ENCODE measurements at regions not wholly inside any gene's neighbourhood (a gene's known extent, or its start where the extent isn't known, plus 50 kb on each side); places are given as distances from the start of the nearest gene placed in this dataset.

- TF ChIP-seq ZNF274 (IDR thresholded peaks at IDR 0.05; ENCODE audit: borderline replicate concordance, extremely low read depth, low read length), result no peak
- TF ChIP-seq BACH1 (IDR thresholded peaks at IDR 0.05; ENCODE audit: low read length), result no peak
Observed at GRCh38 chr9:106669835-106670234, 193.1 kb upstream of the ZNF462 start (continued).

Measured in H1 (cell line).